ENCODE measurements at regions not wholly inside any gene's neighbourhood (a gene's known extent, or its start where the extent isn't known, plus 50 kb on each side); places are given as distances from the start of the nearest gene placed in this dataset.

GRCh38 chr13:20291675-20292074 lies 59.6 kb upstream of the GJB6 start:
- no peak for TF ChIP-seq POLR2A (IDR thresholded peaks at IDR 0.05)
- TF ChIP-seq, protein P1, sequence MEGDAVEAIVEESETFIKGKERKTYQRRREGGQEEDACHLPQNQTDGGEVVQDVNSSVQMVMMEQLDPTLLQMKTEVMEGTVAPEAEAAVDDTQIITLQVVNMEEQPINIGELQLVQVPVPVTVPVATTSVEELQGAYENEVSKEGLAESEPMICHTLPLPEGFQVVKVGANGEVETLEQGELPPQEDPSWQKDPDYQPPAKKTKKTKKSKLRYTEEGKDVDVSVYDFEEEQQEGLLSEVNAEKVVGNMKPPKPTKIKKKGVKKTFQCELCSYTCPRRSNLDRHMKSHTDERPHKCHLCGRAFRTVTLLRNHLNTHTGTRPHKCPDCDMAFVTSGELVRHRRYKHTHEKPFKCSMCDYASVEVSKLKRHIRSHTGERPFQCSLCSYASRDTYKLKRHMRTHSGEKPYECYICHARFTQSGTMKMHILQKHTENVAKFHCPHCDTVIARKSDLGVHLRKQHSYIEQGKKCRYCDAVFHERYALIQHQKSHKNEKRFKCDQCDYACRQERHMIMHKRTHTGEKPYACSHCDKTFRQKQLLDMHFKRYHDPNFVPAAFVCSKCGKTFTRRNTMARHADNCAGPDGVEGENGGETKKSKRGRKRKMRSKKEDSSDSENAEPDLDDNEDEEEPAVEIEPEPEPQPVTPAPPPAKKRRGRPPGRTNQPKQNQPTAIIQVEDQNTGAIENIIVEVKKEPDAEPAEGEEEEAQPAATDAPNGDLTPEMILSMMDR (IDR thresholded peaks at IDR 0.05 in 4 of 5, conservative IDR thresholded peaks at IDR 0.05 in 1 of 5), result no peak

All from gastrocnemius medialis (tissue), 4 donors.